Hepatocyte (in vitro differentiated cells): ENCODE measurements at regions not wholly inside any gene's neighbourhood (a gene's known extent, or its start where the extent isn't known, plus 50 kb on each side); places are given as distances from the start of the nearest gene placed in this dataset.

ENCODE experiments used
- EZH2 ChIP-seq: fragments of 200-600 bp; sonication (generic); IDR thresholded peaks from 2 replicates; pipeline ENCODE4 v1.6.1; 2016; ENCODE audit warnings: antibody characterized with exemption, mild to moderate bottlenecking, borderline replicate concordance
- EZH2phosphoT487 ChIP-seq: fragments of 200-600 bp; sonication (generic); IDR thresholded peaks from one replicate; pipeline ENCODE4 v1.6.1; 2018; ENCODE audit warnings: antibody characterized with exemption, mild to moderate bottlenecking, low read depth, moderate library complexity; ENCODE audit not compliant: unreplicated experiment, severe bottlenecking
- TF ChIP-seq, protein P1 (sequence below): fragments of 200-600 bp; sonication (generic); IDR thresholded peaks from 2 replicates; pipeline ENCODE4 v1.5.1; 2016; ENCODE audit warnings: antibody characterized with exemption, mild to moderate bottlenecking; ENCODE audit not compliant: poor library complexity

DNA sequence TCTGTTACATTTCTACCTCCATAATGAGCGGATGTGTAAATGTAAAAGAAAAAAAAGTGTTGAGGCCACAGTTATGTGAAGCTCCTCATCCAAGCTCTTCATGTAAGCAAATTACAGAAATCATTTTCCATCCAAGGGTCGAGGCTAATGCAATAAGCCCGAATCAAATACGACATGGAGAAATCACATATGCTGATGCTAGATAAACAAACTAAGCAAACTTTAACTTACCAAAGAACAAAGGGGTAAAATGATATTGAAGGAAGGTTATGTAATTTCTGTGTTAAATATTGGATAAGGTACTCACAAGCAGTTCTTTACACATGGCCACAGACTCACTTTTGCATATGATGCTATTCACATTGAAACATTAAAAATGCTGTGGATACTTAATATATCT, 310.2 kb upstream of the ID2 start:
- TF ChIP-seq, protein P1, sequence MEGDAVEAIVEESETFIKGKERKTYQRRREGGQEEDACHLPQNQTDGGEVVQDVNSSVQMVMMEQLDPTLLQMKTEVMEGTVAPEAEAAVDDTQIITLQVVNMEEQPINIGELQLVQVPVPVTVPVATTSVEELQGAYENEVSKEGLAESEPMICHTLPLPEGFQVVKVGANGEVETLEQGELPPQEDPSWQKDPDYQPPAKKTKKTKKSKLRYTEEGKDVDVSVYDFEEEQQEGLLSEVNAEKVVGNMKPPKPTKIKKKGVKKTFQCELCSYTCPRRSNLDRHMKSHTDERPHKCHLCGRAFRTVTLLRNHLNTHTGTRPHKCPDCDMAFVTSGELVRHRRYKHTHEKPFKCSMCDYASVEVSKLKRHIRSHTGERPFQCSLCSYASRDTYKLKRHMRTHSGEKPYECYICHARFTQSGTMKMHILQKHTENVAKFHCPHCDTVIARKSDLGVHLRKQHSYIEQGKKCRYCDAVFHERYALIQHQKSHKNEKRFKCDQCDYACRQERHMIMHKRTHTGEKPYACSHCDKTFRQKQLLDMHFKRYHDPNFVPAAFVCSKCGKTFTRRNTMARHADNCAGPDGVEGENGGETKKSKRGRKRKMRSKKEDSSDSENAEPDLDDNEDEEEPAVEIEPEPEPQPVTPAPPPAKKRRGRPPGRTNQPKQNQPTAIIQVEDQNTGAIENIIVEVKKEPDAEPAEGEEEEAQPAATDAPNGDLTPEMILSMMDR = no peak
- TF ChIP-seq EZH2phosphoT487 (no peak), EZH2 (no peak)
